GM21423 (cell line): ENCODE measurements at regions not wholly inside any gene's neighbourhood (a gene's known extent, or its start where the extent isn't known, plus 50 kb on each side); places are given as distances from the start of the nearest gene placed in this dataset.
"Not testable (repeated sequence)": the region's sequence is repeated elsewhere in the genome, so short reads cannot be mapped to it uniquely, and the experiment has no call there.

Experiments
- ATAC-seq: cut with Tn5 transposase; IDR thresholded peaks from one replicate; pipeline ENCODE4 v1.9.1; 2021; ENCODE audit warnings: mild to moderate bottlenecking, moderate library complexity; ENCODE audit not compliant: unreplicated experiment

GRCh38 chr3:164397462-164397861 lies 680.8 kb downstream of the SI start:
- no peak for ATAC-seq

DNA sequence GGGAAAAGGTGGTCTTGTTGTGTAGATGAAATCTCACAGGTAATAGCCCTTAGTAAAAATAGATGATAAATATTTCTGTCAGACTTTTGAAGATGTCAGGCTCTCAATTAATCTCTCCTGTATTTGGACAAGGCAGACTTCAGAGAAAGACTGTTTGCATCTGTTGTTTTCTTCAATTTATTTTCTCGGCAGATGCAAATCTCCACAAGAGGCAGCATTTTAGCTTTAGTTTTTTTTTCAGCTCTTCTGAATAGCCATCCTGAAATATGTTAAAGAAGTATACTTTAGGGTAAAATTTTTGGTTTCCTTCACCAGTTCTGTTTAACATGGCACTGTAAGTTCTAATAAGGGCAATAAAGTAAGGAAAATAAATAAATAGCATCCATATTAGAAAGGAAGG lies 685.1 kb downstream of the SI start:
- no peak for ATAC-seq

DNA sequence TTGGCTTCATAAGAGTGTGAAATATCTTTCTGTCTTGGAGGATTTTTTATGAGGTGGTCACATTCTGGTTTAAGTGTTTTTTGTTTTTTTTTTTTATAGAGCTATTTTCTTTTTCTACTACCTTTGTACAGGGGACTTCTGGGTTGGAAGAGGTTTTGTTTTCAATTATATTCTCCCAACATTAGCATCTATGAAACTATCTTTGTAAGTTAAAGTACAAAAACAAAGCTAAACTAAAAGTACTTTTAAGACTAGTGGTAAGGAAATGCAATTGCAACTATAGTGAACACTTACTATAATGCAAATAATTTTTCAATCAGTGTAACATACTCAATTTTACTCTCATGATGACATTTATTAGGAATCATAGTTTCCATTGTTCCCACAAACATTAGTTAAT lies 688.2 kb downstream of the SI start:
- ATAC-seq: no peak

DNA sequence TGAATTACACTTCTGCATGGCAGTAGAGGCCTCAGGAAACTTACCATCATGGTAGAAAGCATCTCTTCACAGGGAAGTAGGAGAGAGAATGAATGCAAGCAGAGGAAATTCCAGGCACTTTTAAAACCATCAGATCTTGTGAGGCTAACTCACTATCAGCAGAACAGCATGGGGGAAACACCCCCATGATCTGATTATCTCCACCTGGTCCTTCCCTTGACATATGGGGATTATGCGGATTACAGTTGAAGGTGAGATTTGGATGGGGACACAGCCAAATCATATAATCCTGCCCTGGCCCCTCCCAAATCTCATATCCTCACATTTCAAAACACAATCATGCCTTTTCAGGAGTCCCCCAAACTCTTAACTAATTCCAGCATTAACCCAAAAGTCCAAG lies 691.1 kb downstream of the SI start:
- no peak for ATAC-seq

GRCh38 chr3:164380156-164380555 lies 698.1 kb downstream of the SI start:
- no peak for ATAC-seq

- ATAC-seq: no peak
These were observed 700.8 kb downstream of the SI start for GRCh38 chr3:164377466-164377865.

- ATAC-seq: no peak
These were observed 702.3 kb downstream of the SI start for GRCh38 chr3:164375995-164376394.

- ATAC-seq: no peak
These were observed 702.8 kb downstream of the SI start for GRCh38 chr3:164375538-164375937.

- no peak for ATAC-seq
These were observed 706.6 kb downstream of the SI start for GRCh38 chr3:164371681-164372080.

DNA sequence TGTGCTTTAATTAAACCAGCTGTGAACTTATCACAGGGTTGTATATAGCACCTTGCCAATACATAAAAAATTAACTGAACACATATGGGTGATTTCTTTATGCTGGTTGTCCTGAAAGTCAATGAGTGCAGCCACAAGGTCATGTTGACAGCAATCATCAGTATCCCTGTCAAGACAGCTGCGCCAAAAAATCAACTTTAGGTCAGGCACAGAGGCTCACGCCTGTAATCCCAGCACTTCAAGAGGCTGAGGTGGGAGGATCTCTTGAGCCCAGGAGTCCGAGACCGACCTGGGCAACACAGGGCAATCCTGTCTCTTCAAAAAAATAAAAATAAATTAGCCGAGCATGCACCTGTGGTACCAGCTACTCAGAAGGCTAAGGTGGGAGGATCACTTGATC lies 707.3 kb downstream of the SI start:
- no peak for ATAC-seq

DNA sequence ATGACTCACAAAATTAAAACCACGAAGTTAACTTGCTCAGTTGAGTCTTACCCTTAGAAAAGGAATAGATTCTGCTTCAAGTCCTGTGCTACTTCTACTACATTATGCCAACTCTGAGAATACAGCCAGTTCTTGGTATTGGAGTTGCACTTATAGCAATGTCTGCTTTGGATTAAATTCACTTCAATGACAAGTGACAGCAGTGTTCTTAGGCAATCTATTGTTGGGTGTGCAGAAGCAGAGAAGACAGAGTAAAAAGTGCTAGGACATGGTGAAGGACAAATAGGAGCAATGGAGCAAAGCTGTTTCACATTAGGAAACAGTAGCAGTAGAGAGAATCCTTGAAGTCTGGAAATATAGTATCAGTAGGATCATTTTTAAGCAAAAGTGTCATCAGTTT lies 713.1 kb downstream of the SI start:
- ATAC-seq: no peak

GRCh38 chr3:164364111-164364510 lies 714.2 kb downstream of the SI start:
- ATAC-seq: no peak

- ATAC-seq: no peak
These were observed 717.4 kb downstream of the SI start for GRCh38 chr3:164360738-164361406.

GRCh38 chr3:164360078-164360578 lies 718.2 kb downstream of the SI start:
- no peak for ATAC-seq

- ATAC-seq: no peak
These were observed 725.3 kb downstream of the SI start for GRCh38 chr3:164352991-164353390.

- ATAC-seq: no peak
These were observed 727.2 kb downstream of the SI start for GRCh38 chr3:164351131-164351530.

GRCh38 chr3:164342206-164342605 lies 736.1 kb downstream of the SI start:
- ATAC-seq: not testable (repeated sequence)

DNA sequence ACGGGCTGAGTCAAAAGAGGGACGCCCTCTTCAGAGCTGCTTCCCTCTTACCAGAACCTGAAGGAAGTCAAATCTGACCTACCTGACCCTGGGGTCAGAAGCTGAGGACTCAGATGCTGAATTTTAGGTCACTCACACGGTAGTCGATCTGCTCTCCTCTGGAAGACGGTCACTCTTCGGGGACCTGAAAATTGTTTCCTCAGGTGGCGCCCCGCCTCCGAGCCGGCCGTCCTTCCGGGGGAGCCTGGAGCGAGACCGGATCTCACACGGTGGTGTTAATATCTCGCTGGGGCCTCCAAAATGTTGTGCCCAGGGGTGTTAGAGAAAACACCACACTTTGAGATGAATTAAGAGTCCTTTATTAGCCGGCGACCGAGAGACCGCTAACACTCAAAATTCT lies 737.2 kb downstream of the SI start:
- ATAC-seq: no peak

- ATAC-seq: no peak
These were observed 738.0 kb downstream of the SI start for GRCh38 chr3:164340273-164340672.

GRCh38 chr3:164332831-164333802 lies 745.2 kb downstream of the SI start:
- no peak for ATAC-seq

DNA sequence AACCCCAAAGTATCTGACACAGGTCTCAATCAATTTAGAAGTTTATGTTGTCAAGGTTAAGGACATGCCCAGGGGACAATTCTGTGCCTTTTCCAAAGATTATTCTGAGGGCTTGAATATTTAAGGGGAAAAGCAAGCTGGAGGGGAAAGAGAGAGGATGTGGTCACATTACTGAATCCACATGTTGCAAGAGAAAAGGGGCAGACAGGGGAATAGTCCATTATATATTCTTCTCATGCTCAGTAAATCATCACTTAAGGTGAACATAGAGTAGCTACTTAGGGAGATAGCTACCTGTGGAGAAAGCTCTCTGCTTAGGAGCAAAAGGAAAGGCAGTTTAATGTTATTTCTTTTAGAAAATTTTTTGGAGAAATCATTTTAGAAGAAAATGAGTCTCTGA lies 751.6 kb downstream of the SI start:
- no peak for ATAC-seq

GRCh38 chr3:164320962-164321361 lies 757.3 kb downstream of the SI start:
- ATAC-seq: no peak
